Mucosa of descending colon (tissue), 3 donors: ENCODE measurements at regions not wholly inside any gene's neighbourhood (a gene's known extent, or its start where the extent isn't known, plus 50 kb on each side); places are given as distances from the start of the nearest gene placed in this dataset.

Experiments used
- ATAC-seq: fragments of 200-7000 bp; cut with Tn5 transposase; one replicate; pipeline ENCODE4 v1.9.1; 2020; ENCODE audit warnings: mild to moderate bottlenecking, moderate library complexity
- DNase-seq, 3 donors: peaks; one replicate each; pipeline ENCODE4 v3.0.0-alpha.2; 2020
- H3K36me3 ChIP-seq: fragments of 200-600 bp; one replicate; pipeline ENCODE4 v1.8.0; 2021; ENCODE audit warnings: low read depth, mild to moderate bottlenecking
- H3K4me1 ChIP-seq: fragments of 200-600 bp; one replicate; pipeline ENCODE4 v1.8.0; 2021; ENCODE audit warnings: low read depth, mild to moderate bottlenecking
- H3K4me3 ChIP-seq: fragments of 200-600 bp; one replicate; pipeline ENCODE4 v1.8.0; 2021; ENCODE audit warnings: mild to moderate bottlenecking
- H3K9me3 ChIP-seq: fragments of 200-600 bp; one replicate; pipeline ENCODE4 v1.8.0; 2021; ENCODE audit warnings: mild to moderate bottlenecking
- intact Hi-C, 2 donors: fragments of 100-400 bp; cut with DNase I in 1 of 2; cut with micrococcal nuclease in 1 of 2; formaldehyde crosslinking; loops; one replicate each; pipeline versions ENCODE4 v1.11.0 to v1.11.1; 2022; cut with DNase I, micrococcal nuclease
- TF ChIP-seq, protein P1 (sequence below): fragments of 200-600 bp; IDR thresholded peaks from one replicate; pipeline ENCODE4 v1.8.0; 2022; ENCODE audit warnings: antibody characterized with exemption, mild to moderate bottlenecking
- donor health status: DM: no; HTN: no; CAD: no; lungs with moderate emphysema.
- donor health status: DM: no; HTN: no; CAD: no.
- donor health status: DM: no; HTN: yes; CAD: no.

DNA sequence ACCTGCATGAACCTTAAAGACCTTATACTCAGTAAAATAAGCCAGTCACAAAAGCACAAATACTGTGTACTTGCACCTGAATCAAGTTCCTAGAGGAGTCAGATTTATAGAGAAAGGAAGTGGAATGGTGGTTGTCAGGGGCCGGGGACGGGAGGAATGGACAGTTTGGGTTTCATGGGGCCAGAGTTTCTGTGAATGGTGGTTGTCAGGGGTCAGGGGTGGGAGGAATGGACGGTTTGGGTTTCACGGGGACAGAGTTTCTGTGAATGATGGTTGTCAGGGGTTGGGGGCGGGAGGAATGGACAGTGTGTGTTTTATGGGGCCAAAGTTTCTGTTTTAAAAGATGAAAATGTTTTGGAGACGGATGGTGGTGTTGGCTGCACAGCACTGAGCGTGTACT is 260.0 kb upstream of the MKI67 start:
- intact Hi-C loops: no loop called here
- Histone ChIP-seq H3K9me3 (no peaks in the 10 kb centered on the region), H3K4me3 (no peak overlapping the region), H3K4me1 (no peaks in the 10 kb centered on the region), H3K36me3 (no peaks in the 10 kb centered on the region)
- no peak for ATAC-seq
- DNase-seq: no peak
- TF ChIP-seq, protein P1, sequence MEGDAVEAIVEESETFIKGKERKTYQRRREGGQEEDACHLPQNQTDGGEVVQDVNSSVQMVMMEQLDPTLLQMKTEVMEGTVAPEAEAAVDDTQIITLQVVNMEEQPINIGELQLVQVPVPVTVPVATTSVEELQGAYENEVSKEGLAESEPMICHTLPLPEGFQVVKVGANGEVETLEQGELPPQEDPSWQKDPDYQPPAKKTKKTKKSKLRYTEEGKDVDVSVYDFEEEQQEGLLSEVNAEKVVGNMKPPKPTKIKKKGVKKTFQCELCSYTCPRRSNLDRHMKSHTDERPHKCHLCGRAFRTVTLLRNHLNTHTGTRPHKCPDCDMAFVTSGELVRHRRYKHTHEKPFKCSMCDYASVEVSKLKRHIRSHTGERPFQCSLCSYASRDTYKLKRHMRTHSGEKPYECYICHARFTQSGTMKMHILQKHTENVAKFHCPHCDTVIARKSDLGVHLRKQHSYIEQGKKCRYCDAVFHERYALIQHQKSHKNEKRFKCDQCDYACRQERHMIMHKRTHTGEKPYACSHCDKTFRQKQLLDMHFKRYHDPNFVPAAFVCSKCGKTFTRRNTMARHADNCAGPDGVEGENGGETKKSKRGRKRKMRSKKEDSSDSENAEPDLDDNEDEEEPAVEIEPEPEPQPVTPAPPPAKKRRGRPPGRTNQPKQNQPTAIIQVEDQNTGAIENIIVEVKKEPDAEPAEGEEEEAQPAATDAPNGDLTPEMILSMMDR: no peak

DNA sequence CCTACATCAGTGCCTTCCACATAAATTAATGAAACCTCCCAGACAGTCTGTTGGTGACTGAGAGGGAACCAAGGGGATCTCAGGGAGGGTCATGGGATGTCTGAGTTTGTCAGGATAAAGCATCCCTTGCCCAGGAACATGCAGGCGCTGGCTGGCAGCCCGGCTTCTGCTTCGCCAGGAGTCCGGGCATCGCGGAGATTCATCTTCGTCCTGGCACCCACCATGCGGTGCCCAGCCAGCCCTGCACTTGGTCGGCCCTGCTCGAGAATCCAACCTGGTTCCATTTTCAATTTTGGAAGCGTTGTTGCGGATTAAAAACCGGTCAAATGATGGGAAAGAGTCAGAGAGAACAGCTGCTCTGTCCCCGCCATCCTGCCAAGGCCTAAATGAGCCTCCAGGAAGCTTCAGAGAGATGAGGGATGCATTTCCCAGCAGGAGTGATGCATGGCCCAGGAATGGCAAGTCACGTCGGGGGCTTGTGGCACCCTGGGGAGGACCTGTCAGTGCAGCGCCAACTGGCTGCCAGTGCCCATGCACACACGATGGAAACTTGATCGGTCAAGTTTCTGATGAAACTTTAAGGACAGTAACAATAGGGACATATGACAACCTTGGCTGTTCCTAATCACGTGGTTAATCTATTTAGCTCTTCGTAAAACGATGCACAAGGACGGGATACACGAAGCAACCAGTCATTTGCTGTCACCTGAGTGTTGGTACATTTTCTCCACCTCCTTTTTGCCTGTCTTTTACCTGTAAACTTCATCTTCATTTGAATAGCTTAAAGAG is 260.8 kb upstream of the MKI67 start:
- intact Hi-C loops: no loop called here
- ATAC-seq: no peak
- H3K4me1 ChIP-seq: no peaks in the 10 kb centered on the region

DNA sequence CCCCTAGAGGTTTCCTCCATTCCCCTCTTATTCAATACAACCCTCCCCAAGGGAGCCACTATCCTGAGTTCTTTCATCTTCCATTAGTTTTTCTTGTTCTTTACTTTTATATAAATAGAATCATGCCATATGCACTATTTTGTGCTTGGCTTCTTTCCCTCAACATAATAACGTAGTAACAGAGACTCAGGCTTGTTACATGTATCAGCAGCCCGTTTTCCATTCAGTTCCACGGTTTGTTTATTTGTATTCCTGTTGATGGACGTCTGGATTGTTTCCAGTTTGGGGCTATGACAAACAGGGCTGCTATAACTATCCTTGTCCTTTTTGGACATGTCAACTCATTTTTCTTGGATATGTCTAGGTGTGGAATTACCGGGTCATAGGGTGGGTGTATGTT is 264.4 kb upstream of the MKI67 start:
- Histone ChIP-seq H3K36me3 (no peaks in the 10 kb centered on the region), H3K4me3 (no peak overlapping the region), H3K4me1 (no peaks in the 10 kb centered on the region), H3K9me3 (no peaks in the 10 kb centered on the region)
- ATAC-seq: no peak
- intact Hi-C loops: no loop called here
- TF ChIP-seq, protein P1: no peak
- DNase-seq: no peak

More for the DNA sequence above, 260.8 kb upstream of the MKI67 start:
- TF ChIP-seq, protein P1: no peak
- Histone ChIP-seq H3K9me3 (no peaks in the 10 kb centered on the region), H3K4me3 (no peak overlapping the region), H3K36me3 (no peaks in the 10 kb centered on the region)
- no peak for DNase-seq

DNA sequence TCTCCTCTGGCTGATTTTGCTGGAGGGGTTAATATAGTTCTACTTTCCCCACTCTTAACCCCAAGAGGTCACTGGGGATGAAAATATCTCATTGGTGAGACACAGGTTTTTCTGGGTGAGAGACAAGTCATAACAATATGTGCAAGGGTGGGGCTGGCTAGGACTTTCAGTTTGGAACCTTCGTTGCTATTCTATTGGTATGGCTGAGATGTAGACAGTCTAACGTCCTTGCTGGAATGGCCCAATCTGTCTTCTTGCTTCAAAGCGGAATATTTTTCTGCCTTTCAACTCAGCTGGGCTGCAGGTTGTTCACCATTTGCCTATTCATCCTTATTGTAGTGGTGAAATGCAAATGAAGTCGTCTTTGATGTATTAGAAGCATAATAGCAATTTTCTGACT is 267.3 kb upstream of the MKI67 start:
- intact Hi-C loops: no loop called here
- no peak for ATAC-seq
- TF ChIP-seq, protein P1: no peak

DNA sequence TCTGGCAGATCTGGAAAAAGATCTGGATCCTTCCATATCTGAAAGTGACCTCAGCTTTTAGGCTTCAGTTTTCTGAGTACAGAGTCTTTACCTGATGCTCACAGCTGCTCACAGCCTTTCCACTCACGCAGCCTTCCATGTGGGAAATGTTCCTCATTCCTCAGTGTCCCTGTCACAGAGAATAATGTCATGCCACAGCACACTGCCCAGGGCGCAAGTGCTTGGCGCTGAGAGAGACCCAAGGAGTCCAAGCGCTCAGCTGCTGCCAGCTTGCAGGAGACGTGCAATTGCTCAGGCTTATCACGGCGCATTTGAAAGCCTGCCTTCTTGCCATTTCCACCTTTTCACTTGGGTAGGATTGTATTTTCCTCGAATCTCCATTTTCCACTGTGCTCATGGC is 271.9 kb upstream of the MKI67 start:
- no peaks in the 10 kb centered on the region for H3K4me1 ChIP-seq
- no peak for DNase-seq
- H3K36me3 ChIP-seq: no peaks in the 10 kb centered on the region
- H3K9me3 ChIP-seq: peaks cover 3% of the 10 kb centered on the region
- intact Hi-C loops: no loop called here
- no peak for ATAC-seq
- TF ChIP-seq, protein P1: no peak
- H3K4me3 ChIP-seq: no peak overlapping the region

More for the DNA sequence above, 267.3 kb upstream of the MKI67 start:
- Histone ChIP-seq H3K9me3 (no peaks in the 10 kb centered on the region), H3K36me3 (no peaks in the 10 kb centered on the region), H3K4me3 (no peak overlapping the region), H3K4me1 (no peaks in the 10 kb centered on the region)
- no peak for DNase-seq
